AG04450 (cell line): ENCODE measurements at regions not wholly inside any gene's neighbourhood (a gene's known extent, or its start where the extent isn't known, plus 50 kb on each side); places are given as distances from the start of the nearest gene placed in this dataset.

Experiments
- CTCF ChIA-PET: fragments of 300-600, 350-600 bp; formaldehyde crosslinking; extraction: SDS; loops from one replicate; lab custom pipeline; 2022; ENCODE audit warnings: antibody characterized with exemption, inconsistent platforms; lab: Charles Lee
- POLR2A ChIA-PET: fragments of 350-600 bp; formaldehyde crosslinking; extraction: SDS; loops from one replicate; lab custom pipeline; 2021; ENCODE audit warnings: antibody characterized with exemption, inconsistent platforms; lab: Yijun Ruan, JAX
- DNase-seq: peaks from one replicate; pipeline ENCODE4 v3.0.0-alpha.2; 2011; ENCODE audit warnings: low read depth, low spot score
- H3K27ac ChIP-seq: one replicate; pipeline ENCODE4 v1.5.1; 2012; ENCODE audit warnings: low read depth, low read length, control low read depth
- H3K27me3 ChIP-seq: one replicate; pipeline ENCODE4 v1.6.0; 2012; ENCODE audit warnings: low read length; ENCODE audit not compliant: control insufficient read depth, insufficient read depth
- H3K4me3 ChIP-seq: 2 replicates; pipeline ENCODE4 v1.5.1; 2011; ENCODE audit warnings: mild to moderate bottlenecking, low read depth, low read length, control low read depth
- H3K9me3 ChIP-seq: 2 replicates; pipeline ENCODE4 v1.5.1; 2012; ENCODE audit warnings: low read length; ENCODE audit not compliant: control insufficient read depth, insufficient read depth
- TF ChIP-seq, protein P1 (sequence below): IDR thresholded peaks from 2 replicates; pipeline ENCODE4 v1.5.1; 2011; ENCODE audit warnings: low read depth, low read length, control low read depth, inconsistent platforms

DNA sequence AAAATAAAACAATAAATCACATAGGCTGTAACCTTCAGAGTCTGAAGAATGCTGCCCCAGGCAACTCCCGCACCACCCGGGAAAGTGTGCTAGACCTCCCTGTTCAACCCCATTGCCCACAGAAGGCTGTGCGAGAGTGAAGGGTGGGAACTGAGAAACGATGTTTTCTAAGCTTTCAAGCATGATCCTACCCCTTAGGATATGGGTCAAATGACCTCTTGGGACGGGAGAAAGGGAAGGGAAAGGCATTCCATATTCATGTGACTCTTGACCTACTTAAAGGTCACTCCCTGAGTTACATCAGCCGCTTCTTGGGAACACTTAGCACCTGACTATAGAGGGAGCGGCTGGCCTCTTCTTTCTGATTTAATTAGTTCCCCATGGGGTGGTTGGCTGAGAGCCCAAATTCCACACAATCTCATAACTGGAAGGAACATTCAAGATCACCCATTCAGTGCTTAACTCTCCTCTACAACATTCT lies 114.7 kb upstream of the SLC24A5 start:
- H3K4me3 ChIP-seq, result no peak overlapping the region
- CTCF ChIA-PET, result no interaction called here
- no peak for DNase-seq
- H3K27me3 ChIP-seq, result no peaks in the 10 kb centered on the region
- POLR2A ChIA-PET, result no interaction called here
- no peak overlapping the region for H3K27ac ChIP-seq
- TF ChIP-seq, protein P1, sequence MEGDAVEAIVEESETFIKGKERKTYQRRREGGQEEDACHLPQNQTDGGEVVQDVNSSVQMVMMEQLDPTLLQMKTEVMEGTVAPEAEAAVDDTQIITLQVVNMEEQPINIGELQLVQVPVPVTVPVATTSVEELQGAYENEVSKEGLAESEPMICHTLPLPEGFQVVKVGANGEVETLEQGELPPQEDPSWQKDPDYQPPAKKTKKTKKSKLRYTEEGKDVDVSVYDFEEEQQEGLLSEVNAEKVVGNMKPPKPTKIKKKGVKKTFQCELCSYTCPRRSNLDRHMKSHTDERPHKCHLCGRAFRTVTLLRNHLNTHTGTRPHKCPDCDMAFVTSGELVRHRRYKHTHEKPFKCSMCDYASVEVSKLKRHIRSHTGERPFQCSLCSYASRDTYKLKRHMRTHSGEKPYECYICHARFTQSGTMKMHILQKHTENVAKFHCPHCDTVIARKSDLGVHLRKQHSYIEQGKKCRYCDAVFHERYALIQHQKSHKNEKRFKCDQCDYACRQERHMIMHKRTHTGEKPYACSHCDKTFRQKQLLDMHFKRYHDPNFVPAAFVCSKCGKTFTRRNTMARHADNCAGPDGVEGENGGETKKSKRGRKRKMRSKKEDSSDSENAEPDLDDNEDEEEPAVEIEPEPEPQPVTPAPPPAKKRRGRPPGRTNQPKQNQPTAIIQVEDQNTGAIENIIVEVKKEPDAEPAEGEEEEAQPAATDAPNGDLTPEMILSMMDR, result no peak
- H3K9me3 ChIP-seq, result no peaks in the 10 kb centered on the region

DNA sequence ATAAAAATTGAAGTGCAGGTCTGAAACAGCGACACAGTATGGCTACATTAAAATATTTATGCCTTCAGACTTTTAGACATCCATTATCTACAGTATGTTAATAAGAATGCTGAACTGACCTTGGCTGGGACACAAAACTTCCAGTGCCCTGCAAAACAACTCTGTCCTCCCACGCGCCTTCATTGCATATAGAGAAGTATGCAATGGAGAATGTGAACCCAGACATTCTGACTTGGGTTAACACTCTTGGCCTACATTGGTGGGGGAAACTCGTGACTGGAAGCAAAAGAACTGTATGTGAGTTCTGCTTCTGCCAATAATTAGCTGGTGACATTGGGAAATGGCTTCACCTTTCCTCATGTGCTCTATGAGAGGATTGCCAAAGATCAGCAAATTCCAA lies 110.5 kb upstream of the SLC24A5 start:
- ChIA-PET POLR2A (no interaction called here), CTCF (no interaction called here)
- Histone ChIP-seq H3K27ac (no peak overlapping the region), H3K27me3 (peaks cover 2% of the 10 kb centered on the region), H3K9me3 (no peaks in the 10 kb centered on the region), H3K4me3 (no peak overlapping the region)
- no peak for DNase-seq
- TF ChIP-seq, protein P1, result no peak

DNA sequence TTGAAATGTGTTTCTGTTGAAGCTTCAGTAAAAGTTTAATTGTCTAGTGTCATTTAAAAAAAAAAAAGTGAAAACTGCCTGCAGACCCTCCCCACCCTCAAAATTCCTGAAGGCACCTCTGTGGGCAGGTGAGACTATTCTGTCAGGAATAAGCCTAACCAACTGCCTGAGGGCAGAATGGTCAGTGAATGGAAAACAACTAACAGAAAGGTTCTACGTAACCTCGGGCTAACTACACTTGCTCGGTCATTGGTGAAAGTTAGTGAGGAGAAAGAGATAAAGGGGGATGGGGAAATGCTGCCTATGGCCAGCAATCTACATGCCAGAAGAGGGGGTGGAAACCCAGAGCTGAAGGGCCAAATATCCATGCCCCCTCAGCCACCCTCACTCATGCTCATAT lies 108.6 kb upstream of the SLC24A5 start:
- H3K4me3 ChIP-seq, result no peak overlapping the region
- POLR2A ChIA-PET, result no interaction called here

DNA sequence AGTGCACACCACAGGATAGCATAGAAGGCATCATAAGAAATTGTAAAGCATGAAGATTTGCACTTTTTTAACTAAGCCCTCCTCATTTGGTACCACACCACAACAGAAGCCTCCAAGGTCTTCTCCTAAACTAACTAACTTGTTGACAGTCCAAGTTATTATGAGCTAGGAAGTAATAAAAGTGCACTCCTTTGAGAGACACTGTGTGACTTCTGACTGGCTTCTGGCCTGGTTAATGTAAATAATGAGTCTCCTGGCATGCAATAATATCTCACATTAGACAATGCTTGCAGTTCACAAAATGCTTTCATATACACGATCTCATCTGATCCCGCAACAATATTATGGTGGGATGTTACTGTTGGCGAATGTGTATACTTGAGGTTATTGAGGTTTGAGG lies 103.9 kb upstream of the SLC24A5 start:
- H3K4me3 ChIP-seq, result no peak overlapping the region
- no peaks in the 10 kb centered on the region for H3K9me3 ChIP-seq
- no peak overlapping the region for H3K27ac ChIP-seq
- TF ChIP-seq, protein P1, result no peak
- ChIA-PET POLR2A (no interaction called here), CTCF (no interaction called here)
- no peaks in the 10 kb centered on the region for H3K27me3 ChIP-seq
- no peak for DNase-seq

More for the DNA sequence above, 108.6 kb upstream of the SLC24A5 start:
- no peaks in the 10 kb centered on the region for H3K9me3 ChIP-seq
- TF ChIP-seq, protein P1, result no peak
- no peak overlapping the region for H3K27ac ChIP-seq
- peaks cover 2% of the 10 kb centered on the region for H3K27me3 ChIP-seq
- CTCF ChIA-PET, result no interaction called here
- no peak for DNase-seq

DNA sequence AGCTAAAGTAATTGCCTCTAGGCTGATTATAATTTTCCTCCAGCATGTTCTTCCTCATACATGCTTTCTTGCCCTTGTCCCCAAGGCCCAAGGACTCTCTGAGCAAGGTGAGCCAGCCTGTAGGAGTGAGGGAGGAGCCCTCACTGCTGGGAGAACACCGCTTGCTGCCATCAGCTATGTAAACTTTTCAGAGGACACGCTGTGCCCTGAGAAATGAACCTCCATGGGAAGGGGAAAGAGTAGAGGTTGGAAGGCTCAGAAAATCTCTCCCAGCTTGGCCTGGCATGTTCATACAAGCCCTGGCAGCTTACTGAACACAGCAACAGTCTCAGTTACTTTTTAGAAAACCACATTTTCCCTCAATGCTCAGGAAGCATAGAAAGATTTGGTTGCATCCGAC lies 103.0 kb upstream of the SLC24A5 start:
- H3K9me3 ChIP-seq, result no peaks in the 10 kb centered on the region
- ChIA-PET CTCF (no interaction called here), POLR2A (no interaction called here)
- H3K27ac ChIP-seq, result no peak overlapping the region
- TF ChIP-seq, protein P1, result no peak
- no peak overlapping the region for H3K4me3 ChIP-seq
- no peak for DNase-seq
- no peaks in the 10 kb centered on the region for H3K27me3 ChIP-seq
